ENCODE measurements at regions not wholly inside any gene's neighbourhood (a gene's known extent, or its start where the extent isn't known, plus 50 kb on each side); places are given as distances from the start of the nearest gene placed in this dataset.

DNA sequence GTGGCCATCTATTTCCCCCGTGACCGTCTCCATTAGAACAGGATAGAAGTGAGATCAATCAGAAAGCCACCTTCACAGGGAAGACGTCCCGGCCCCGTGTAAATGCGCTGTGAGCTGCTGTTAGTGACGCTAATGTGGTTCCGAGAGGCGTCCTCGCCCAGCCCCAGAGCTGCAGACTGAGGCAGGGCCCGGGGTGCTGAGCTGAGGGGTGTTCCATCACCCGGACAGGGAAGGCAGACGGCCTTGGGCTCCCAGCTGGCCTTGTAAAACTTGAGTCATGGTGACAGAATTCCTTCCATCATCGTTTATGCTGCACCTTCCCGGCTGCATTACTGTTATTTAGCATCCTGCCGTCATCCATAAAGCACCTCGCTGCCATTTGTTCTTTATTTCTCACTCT is 195.3 kb upstream of the CTBP2 start:
- Histone ChIP-seq H3K4me3 (ENCODE audit: low read depth, low read length, poor library complexity, severe bottlenecking) (no peak overlapping the region), H3K9me2 (ENCODE audit: insufficient read depth, low read length) (no peaks in the 10 kb centered on the region)
- no TSS peak for BruUV-seq (replicated peaks)

DNA sequence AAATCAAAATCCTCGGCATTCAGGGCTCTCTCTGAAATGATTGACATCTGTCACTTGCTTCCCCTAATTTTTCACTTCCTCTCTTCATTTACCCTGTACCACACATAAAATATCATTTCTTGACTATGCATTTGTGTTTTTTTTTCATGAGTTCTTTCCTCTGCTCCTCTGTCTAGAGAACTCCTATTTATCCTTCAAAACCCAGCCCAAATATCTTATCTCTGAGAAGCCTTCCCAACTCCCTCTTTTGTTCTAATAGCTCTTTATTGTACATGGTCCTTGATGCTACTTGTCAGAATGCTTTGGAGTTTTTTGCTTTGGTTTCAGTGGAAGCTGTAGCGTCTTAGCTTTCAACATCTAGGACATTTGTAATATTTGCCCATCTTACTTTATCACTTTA is 190.2 kb upstream of the CTBP2 start:
- Histone ChIP-seq H3K4me3 (ENCODE audit: low read depth, low read length, poor library complexity, severe bottlenecking) (no peak overlapping the region), H3K27ac (ENCODE audit: low read depth, low read length, poor library complexity, severe bottlenecking) (no peak overlapping the region), H4K20me1 (ENCODE audit: insufficient read depth, low read length) (no peaks in the 10 kb centered on the region), H3K4me1 (ENCODE audit: insufficient read depth, low read length, poor library complexity, severe bottlenecking) (no peaks in the 10 kb centered on the region), H3K79me2 (ENCODE audit: insufficient read depth, low read depth, low read length) (no peaks in the 10 kb centered on the region), H2AFZ (ENCODE audit: low read length) (no peak overlapping the region), H3K9me2 (ENCODE audit: insufficient read depth, low read length) (no peaks in the 10 kb centered on the region), H3K9me3 (ENCODE audit: low read length) (no peaks in the 10 kb centered on the region), H3K36me3 (ENCODE audit: insufficient read depth, low read length) (no peaks in the 10 kb centered on the region), H3K4me2 (ENCODE audit: low read length) (no peak overlapping the region)
- no peak for DNase-seq (ENCODE audit: low spot score)
- CTCF ChIA-PET (ENCODE audit: unreplicated experiment): no interaction called here
- BruUV-seq (replicated peaks): no TSS peak
- POLR2A ChIA-PET: interaction anchor here (0.7 to 0.8 kb wide), 2 partner anchors 10 to 59 kb away, joined by 3 read pairs; no protein-coding TSS in a partner anchor
- TF ChIP-seq, protein P1, sequence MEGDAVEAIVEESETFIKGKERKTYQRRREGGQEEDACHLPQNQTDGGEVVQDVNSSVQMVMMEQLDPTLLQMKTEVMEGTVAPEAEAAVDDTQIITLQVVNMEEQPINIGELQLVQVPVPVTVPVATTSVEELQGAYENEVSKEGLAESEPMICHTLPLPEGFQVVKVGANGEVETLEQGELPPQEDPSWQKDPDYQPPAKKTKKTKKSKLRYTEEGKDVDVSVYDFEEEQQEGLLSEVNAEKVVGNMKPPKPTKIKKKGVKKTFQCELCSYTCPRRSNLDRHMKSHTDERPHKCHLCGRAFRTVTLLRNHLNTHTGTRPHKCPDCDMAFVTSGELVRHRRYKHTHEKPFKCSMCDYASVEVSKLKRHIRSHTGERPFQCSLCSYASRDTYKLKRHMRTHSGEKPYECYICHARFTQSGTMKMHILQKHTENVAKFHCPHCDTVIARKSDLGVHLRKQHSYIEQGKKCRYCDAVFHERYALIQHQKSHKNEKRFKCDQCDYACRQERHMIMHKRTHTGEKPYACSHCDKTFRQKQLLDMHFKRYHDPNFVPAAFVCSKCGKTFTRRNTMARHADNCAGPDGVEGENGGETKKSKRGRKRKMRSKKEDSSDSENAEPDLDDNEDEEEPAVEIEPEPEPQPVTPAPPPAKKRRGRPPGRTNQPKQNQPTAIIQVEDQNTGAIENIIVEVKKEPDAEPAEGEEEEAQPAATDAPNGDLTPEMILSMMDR (conservative IDR thresholded peaks at IDR 0.05; ENCODE audit: low read length): no peak
- TF ChIP-seq EZH2phosphoT487 (IDR thresholded peaks at IDR 0.05; ENCODE audit: borderline replicate concordance, low read depth, low read length): no peak
- intact Hi-C loops (cut with micrococcal nuclease; ENCODE audit: unreplicated experiment): no loop called here

More for the DNA sequence above, 195.3 kb upstream of the CTBP2 start:
- DNase-seq (ENCODE audit: low spot score): no peak
- Histone ChIP-seq H3K9me3 (ENCODE audit: low read length) (no peaks in the 10 kb centered on the region), H3K36me3 (ENCODE audit: insufficient read depth, low read length) (no peaks in the 10 kb centered on the region), H3K4me1 (ENCODE audit: insufficient read depth, low read length, poor library complexity, severe bottlenecking) (no peaks in the 10 kb centered on the region), H3K4me2 (ENCODE audit: low read length) (no peak overlapping the region), H4K20me1 (ENCODE audit: insufficient read depth, low read length) (no peaks in the 10 kb centered on the region), H3K27ac (ENCODE audit: low read depth, low read length, poor library complexity, severe bottlenecking) (no peak overlapping the region), H3K79me2 (ENCODE audit: insufficient read depth, low read depth, low read length) (no peaks in the 10 kb centered on the region), H2AFZ (ENCODE audit: low read length) (no peak overlapping the region)
- POLR2A ChIA-PET: no interaction called here
- intact Hi-C loops (cut with micrococcal nuclease; ENCODE audit: unreplicated experiment): no loop called here
- TF ChIP-seq EZH2phosphoT487 (IDR thresholded peaks at IDR 0.05; ENCODE audit: borderline replicate concordance, low read depth, low read length): no peak
- TF ChIP-seq, protein P1 (conservative IDR thresholded peaks at IDR 0.05; ENCODE audit: low read length): no peak
- CTCF ChIA-PET (ENCODE audit: unreplicated experiment): no interaction called here

DNA sequence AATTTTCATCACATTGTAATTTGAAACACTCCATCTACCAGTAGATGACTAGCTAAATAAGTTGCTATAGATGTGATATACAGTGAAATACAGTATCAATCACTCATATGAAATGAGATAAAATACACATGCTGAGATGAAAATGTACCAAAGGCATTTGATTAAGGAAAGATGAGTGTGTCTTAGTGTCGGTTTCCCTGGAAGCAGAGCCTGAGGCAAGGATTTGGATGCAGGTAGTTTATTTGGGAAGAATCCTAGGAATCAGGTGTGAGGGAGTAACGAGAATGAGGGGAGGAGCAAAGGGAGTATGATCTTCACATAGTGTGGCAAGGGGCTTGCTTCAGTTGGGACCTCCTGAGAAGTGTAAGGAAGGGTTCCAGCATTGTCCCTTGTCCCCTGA is 188.2 kb upstream of the CTBP2 start:
- intact Hi-C loops (cut with micrococcal nuclease; ENCODE audit: unreplicated experiment): no loop called here
- no peaks in the 10 kb centered on the region for H3K9me2 ChIP-seq (ENCODE audit: insufficient read depth, low read length)

More for the DNA sequence above, 188.2 kb upstream of the CTBP2 start:
- BruUV-seq (replicated peaks): no TSS peak
- TF ChIP-seq, protein P1 (conservative IDR thresholded peaks at IDR 0.05; ENCODE audit: low read length): no peak
- no peak for TF ChIP-seq EZH2phosphoT487 (IDR thresholded peaks at IDR 0.05; ENCODE audit: borderline replicate concordance, low read depth, low read length)
- Histone ChIP-seq H3K4me2 (ENCODE audit: low read length) (no peak overlapping the region), H3K4me3 (ENCODE audit: low read depth, low read length, poor library complexity, severe bottlenecking) (no peak overlapping the region), H3K36me3 (ENCODE audit: insufficient read depth, low read length) (no peaks in the 10 kb centered on the region), H4K20me1 (ENCODE audit: insufficient read depth, low read length) (no peaks in the 10 kb centered on the region), H3K4me1 (ENCODE audit: insufficient read depth, low read length, poor library complexity, severe bottlenecking) (no peaks in the 10 kb centered on the region), H2AFZ (ENCODE audit: low read length) (no peak overlapping the region), H3K9me3 (ENCODE audit: low read length) (no peaks in the 10 kb centered on the region), H3K27ac (ENCODE audit: low read depth, low read length, poor library complexity, severe bottlenecking) (no peak overlapping the region), H3K79me2 (ENCODE audit: insufficient read depth, low read depth, low read length) (no peaks in the 10 kb centered on the region)
- ChIA-PET CTCF (ENCODE audit: unreplicated experiment) (no interaction called here), POLR2A (no interaction called here)
- no peak for DNase-seq (ENCODE audit: low spot score)

All from OCI-LY7 (cell line).